Stimulated activated CD4-positive, alpha-beta T cell treated with anti-CD3 and anti-CD28 coated beads, TNF-alpha, amount 100 ng/mL, for 24 hours (primary cell): ENCODE measurements at regions not wholly inside any gene's neighbourhood (a gene's known extent, or its start where the extent isn't known, plus 50 kb on each side); places are given as distances from the start of the nearest gene placed in this dataset.
"Not testable (repeated sequence)": the region's sequence is repeated elsewhere in the genome, so short reads cannot be mapped to it uniquely, and the experiment has no call there.

ENCODE experiments used
- DNase-seq, 3 experiments: peaks; one replicate each; pipeline ENCODE4 v3.0.0-alpha.2; 2020; ENCODE audit warnings: low read depth in 3 of 3

DNA sequence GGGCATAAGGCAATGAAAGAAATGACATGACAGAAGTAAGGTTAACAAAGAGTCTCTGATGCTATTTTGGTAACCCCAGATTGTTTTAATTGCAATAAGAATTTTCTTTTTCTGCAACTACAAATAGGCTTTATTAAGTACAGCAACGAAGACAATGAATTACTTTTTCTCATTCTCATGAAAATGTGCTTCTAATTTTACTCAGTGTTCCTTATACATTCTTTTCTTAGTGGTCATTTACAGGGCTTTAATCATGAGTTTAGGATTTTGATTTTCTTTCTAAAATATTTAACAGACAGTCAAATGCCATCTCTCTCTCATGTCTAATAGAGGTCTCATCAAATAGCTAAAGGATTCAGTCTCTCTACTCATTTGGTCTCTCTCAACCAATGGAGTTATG is 452.1 kb downstream of the RAP2B start:
- DNase-seq: no peak

DNA sequence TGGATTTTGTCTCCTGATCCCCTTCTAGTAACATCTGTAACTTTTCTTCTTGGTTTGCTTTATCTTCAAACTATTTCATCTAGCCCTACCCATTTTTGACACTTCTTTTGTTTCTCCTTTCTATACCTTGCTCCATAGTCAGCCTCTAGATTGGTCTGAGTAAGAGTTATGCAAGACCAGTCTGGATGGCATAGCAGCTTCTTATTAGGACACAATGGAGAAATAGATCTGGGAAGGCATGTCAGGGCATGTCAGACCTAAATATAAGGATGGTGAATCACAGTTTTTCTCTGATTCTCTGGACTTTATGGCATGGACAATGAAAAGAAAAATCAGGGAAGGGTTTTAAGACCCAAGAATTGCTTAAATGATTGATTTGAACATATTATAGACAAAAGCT is 452.5 kb downstream of the RAP2B start:
- DNase-seq: no peak

DNA sequence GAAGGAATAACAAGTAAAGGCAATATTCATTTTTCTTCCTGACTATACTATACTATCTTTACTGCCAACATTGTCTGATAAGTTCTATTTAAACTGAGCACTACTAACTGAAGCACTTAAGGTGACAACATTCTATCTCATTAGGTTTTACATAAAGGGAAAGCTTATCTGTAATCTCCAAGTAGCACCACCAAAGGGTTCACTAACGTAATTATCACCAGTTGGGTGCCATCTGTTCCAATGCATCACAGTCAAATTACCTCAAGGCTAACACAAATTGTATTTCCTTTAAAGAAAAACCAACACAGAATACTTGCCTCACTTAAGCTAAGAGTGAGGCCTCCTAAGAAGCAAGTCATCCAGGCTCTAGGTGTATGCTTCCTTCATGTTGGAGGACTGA is 453.8 kb downstream of the RAP2B start:
- DNase-seq: no peak

- no peak for DNase-seq
Observed at GRCh38 chr3:153617463-153617862, 455.4 kb downstream of the RAP2B start.

GRCh38 chr3:153618176-153618575 is 456.1 kb downstream of the RAP2B start:
- DNase-seq: no peak

- no peak for DNase-seq
Observed at GRCh38 chr3:153619268-153619667, 457.2 kb downstream of the RAP2B start.

- DNase-seq: no peak
Observed at GRCh38 chr3:153621953-153622352, 459.9 kb downstream of the RAP2B start.

DNA sequence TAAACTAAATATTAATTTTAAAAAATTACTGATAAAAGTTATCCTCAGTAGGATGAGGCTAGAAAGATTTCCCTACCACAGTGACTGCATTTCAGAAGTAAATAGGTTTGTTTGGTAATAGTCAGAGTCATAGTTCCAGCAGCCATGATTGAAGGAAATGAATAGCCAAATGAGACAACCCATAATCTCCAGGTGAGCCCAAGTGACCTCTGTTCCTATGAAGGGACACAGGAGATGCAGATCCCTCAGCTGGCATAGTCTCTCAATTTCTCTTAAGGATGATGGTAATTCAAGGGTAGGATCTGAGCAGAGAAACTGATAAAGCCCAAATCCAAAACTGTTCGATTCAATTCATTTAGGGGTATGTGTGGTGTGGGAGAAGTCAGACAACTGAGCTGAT is 461.8 kb downstream of the RAP2B start:
- no peak for DNase-seq

DNA sequence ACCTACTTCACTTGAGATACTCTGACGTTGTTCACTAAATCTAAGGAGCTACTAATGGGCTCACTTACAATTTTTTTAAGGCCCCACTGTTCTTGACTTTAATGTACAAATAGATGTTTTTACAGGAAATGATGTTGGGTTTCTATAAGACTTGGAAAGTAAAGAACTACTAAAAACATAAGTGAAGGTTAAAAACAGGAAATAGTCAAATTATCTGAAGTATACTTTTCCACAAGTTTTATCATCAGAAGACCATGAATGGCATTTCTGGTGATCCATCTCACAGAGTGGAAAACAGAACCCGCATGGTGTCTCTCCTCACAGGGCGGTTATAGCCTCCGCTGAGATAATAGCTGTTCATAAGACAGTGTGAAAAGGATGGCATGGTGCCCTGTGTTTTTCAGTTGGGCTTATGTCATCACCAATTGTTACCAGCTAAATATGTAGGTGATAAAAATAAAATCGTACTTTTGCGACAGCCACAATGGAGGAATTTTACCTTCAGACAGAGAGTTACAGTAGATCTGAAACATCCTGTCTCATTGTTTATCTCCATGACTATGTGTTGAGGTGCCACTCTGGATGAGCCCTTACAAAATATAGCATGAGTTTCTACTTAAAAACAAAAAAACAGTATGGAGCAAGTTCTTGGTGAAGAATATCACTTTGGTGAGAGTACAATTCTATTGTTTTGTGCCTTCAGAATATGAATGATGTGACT is 462.4 kb downstream of the RAP2B start:
- DNase-seq: no peak

DNA sequence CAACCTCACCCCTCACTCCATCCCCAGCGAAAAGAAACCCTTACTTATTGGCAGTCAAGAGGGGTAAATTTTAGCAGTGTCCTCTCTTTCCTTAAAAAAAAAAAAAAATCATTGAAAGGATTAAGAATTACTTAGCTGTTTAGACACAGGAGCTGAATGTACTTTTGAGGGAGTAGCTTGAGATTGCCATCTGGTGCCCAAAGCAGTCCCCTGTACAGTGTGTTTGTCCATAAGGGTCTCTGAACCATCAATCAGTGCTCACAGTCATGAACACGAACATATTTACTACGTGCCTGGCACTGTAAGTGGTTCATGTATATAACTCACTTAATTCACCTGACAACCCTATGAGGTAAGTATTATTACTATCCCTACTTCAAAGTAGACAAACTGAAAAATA is 463.5 kb downstream of the RAP2B start:
- no peak for DNase-seq

GRCh38 chr3:153626158-153626557 is 464.1 kb downstream of the RAP2B start:
- no peak for DNase-seq

DNA sequence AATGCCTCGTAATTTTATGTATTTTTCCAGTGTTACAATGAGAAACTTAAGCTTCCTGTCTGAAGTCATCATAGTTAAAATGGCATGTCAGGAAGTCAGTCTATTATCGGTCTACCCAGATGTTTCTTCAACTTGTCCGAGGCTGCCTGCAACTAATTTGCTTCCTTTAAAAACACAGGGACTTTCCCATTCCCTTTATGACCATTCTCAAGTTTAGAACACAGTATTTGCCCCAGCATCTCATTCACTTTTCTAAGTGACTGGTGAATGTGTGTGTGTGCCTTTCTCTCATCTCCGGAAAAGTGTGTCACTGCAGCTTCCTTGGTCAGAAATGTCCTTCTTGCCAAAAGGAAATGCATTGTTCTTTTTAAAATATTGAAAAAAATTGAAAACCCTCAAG is 466.6 kb downstream of the RAP2B start:
- DNase-seq: no peak

DNA sequence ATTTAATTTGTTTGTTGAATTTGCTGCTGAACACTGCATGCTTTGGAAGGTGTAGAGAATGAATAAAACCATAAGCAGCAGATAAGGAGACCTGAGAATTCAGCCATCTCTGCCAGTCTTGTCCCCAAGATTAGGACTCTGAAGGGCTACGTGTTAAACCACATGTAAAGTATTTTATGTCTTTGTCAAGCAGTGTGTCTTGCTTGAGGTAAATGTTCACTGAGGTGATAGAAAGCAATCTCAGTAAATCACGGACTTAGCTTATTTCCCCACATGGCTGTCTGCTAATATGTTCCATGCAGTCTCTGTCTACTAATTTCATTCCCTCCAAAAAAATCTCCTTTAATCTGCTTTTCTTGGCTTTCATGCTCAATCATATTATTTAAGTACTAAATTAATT is 467.1 kb downstream of the RAP2B start:
- no peak for DNase-seq

GRCh38 chr3:153631102-153631501 is 469.1 kb downstream of the RAP2B start:
- no peak for DNase-seq

GRCh38 chr3:153631664-153632063 is 469.6 kb downstream of the RAP2B start:
- DNase-seq: no peak

- DNase-seq: no peak
Observed at GRCh38 chr3:153633407-153633806, 471.4 kb downstream of the RAP2B start.

- no peak for DNase-seq
Observed at GRCh38 chr3:153634683-153635082, 472.7 kb downstream of the RAP2B start.

GRCh38 chr3:153639631-153640030 is 477.6 kb downstream of the RAP2B start:
- DNase-seq: no peak

DNA sequence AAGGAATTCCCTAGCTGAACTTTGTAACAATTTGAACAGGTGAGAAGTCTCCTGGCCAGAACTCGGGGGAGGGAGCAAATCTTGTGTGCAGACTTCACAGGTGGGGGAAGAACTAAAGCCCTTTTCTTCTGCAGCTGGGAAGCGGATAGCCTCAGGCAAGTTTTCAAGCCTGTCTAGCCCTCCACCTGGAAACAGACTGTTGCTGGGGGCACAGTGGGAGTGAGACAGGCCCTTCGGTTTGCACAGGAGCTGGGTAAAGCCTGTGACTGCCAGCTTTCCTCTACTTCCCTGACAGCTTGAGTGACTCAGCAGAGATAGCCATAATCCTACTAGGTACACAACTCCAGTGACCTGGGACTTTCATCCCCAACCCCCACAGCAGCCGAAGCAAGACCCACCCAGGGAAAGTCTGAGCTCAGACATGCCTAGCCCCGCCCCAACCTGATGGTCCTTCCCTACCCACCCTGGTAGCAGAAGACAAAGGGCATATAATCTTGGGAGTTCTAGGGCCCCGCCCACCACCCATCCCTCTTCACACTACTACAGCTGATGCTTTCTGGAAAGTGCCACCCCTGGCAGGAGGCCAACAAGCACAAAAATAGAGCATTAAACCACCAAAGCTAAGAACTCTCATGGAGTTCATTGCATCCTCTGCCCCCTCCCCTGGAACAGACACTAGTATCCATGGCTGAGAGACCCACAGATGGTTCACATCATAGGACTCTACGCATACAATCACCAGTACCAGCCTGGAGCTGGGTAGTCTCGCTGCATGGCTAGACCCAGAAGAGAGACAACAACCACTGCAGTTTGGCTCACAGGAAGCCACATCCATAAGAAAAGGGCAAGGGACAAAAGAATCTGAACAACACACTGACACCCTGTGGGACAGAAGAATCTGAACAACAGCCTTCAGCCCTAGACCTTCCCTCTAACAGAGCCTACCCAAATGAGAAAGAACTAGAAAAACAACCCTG is 479.0 kb downstream of the RAP2B start:
- DNase-seq: no peak

- DNase-seq: not testable (repeated sequence)
Observed at GRCh38 chr3:153642576-153642975, 478.6 kb upstream of the ARHGEF26 start.

- DNase-seq: not testable (repeated sequence)
Observed at GRCh38 chr3:153643471-153643870, 477.7 kb upstream of the ARHGEF26 start.

DNA sequence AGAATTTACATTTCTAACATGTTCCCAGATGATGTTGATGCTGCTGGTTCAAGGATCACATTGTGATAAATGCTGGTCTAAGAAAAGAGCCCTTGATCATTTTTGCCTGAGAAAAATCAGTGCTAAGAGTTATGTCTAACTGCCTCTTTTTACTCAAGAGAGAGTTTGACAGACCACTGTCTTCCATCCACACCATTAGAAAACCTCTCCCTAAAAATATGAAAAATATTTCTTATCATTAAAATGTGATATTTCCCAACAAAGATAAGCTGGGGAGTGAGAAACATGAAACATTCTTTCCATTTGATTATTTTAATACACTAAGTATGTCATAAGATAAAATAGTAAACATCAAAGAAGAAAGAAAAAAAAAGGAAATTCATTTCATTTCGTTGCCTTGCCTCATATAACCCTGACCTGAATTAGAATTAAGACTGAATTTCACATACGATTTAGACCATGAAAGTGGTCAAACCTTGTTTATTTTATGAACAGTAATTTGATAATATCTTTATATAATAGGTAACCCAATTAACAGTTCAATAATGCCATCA is 471.8 kb upstream of the ARHGEF26 start:
- no peak for DNase-seq

DNA sequence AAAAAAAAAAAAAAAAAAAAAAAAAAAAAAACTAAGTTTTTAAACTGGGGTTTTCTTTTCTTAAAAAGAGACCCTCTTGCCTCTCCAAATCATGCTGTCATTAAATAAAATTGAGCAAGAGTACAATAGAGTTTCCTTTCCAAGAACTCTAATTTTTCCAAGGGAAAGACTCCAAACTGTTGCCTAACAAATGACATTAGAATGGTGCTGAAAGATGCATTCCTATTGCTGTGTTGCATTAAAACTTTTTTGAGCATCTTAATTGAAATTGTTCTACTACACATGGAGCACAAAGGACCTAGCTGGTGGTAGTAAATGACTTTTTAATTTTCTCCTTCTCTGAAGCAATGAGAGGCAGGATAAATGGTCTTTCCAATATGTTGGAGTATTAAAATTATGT is 469.1 kb upstream of the ARHGEF26 start:
- DNase-seq: no peak
